ENCODE measurements at regions not wholly inside any gene's neighbourhood (a gene's known extent, or its start where the extent isn't known, plus 50 kb on each side); places are given as distances from the start of the nearest gene placed in this dataset.

- Histone ChIP-seq H3K9me3 (no peaks in the 10 kb centered on the region), H3K36me3 (no peaks in the 10 kb centered on the region), H3K4me1 (no peaks in the 10 kb centered on the region), H3K27me3 (no peaks in the 10 kb centered on the region), H3K4me3 (ENCODE audit: low read depth, low read length) (no peak overlapping the region)
- no peak for TF ChIP-seq CTCF (IDR thresholded peaks at IDR 0.05; ENCODE audit: low read depth, low read length)
- DNase-seq = no peak
Observed at GRCh38 chr3:55178336-55178735, 250.5 kb upstream of the LRTM1 start.

- TF ChIP-seq CTCF (IDR thresholded peaks at IDR 0.05; ENCODE audit: low read depth, low read length) = no peak
- H3K9me3 ChIP-seq = no peaks in the 10 kb centered on the region
- H3K4me1 ChIP-seq = no peaks in the 10 kb centered on the region
- DNase-seq = no peak
- H3K4me3 ChIP-seq (ENCODE audit: low read depth, low read length) = no peak overlapping the region
- H3K27me3 ChIP-seq = no peaks in the 10 kb centered on the region
- H3K36me3 ChIP-seq = no peaks in the 10 kb centered on the region
Observed at GRCh38 chr3:55177749-55178148, 249.9 kb upstream of the LRTM1 start.

- Histone ChIP-seq H3K9me3 (no peaks in the 10 kb centered on the region), H3K27me3 (no peaks in the 10 kb centered on the region), H3K4me1 (no peaks in the 10 kb centered on the region), H3K4me3 (ENCODE audit: low read depth, low read length) (no peak overlapping the region), H3K36me3 (no peaks in the 10 kb centered on the region)
- no peak for TF ChIP-seq CTCF (IDR thresholded peaks at IDR 0.05; ENCODE audit: low read depth, low read length)
- no peak for DNase-seq
Observed at GRCh38 chr3:55175423-55175822, 247.6 kb upstream of the LRTM1 start.

GRCh38 chr3:55174747-55175146 lies 246.9 kb upstream of the LRTM1 start:
- Histone ChIP-seq H3K36me3 (no peaks in the 10 kb centered on the region), H3K4me1 (no peaks in the 10 kb centered on the region), H3K9me3 (no peaks in the 10 kb centered on the region), H3K27me3 (no peaks in the 10 kb centered on the region), H3K4me3 (ENCODE audit: low read depth, low read length) (no peak overlapping the region)
- TF ChIP-seq CTCF (IDR thresholded peaks at IDR 0.05; ENCODE audit: low read depth, low read length) = no peak
- DNase-seq = no peak

- no peaks in the 10 kb centered on the region for H3K4me1 ChIP-seq
- no peak for DNase-seq
- no peak for TF ChIP-seq CTCF (IDR thresholded peaks at IDR 0.05; ENCODE audit: low read depth, low read length)
- H3K36me3 ChIP-seq = no peaks in the 10 kb centered on the region
- no peaks in the 10 kb centered on the region for H3K27me3 ChIP-seq
- H3K9me3 ChIP-seq = no peaks in the 10 kb centered on the region
- H3K4me3 ChIP-seq (ENCODE audit: low read depth, low read length) = no peak overlapping the region
Observed at GRCh38 chr3:55173504-55173903, 245.6 kb upstream of the LRTM1 start.

GRCh38 chr3:55172913-55173312 lies 245.1 kb upstream of the LRTM1 start:
- Histone ChIP-seq H3K27me3 (no peaks in the 10 kb centered on the region), H3K36me3 (no peaks in the 10 kb centered on the region), H3K9me3 (no peaks in the 10 kb centered on the region), H3K4me3 (ENCODE audit: low read depth, low read length) (no peak overlapping the region), H3K4me1 (no peaks in the 10 kb centered on the region)
- no peak for TF ChIP-seq CTCF (IDR thresholded peaks at IDR 0.05; ENCODE audit: low read depth, low read length)
- DNase-seq = no peak
